GM12874 (cell line): ENCODE measurements at regions not wholly inside any gene's neighbourhood (a gene's known extent, or its start where the extent isn't known, plus 50 kb on each side); places are given as distances from the start of the nearest gene placed in this dataset.

Source experiments
- CTCF ChIP-seq: IDR thresholded peaks from 2 replicates; pipeline ENCODE4 v1.5.1; 2011; ENCODE audit warnings: low read depth, mild to moderate bottlenecking, control low read depth, low read length, moderate library complexity; ENCODE audit not compliant: insufficient read depth

- no peak for TF ChIP-seq CTCF
Measured at GRCh38 chr20:22922987-22923386, 112.1 kb upstream of the SSTR4 start.

GRCh38 chr20:22924046-22924737, 110.9 kb upstream of the SSTR4 start:
- TF ChIP-seq CTCF: no peak

GRCh38 chr20:22924949-22925612, 110.0 kb upstream of the SSTR4 start:
- no peak for TF ChIP-seq CTCF

GRCh38 chr20:22925613-22925983, 109.5 kb upstream of the SSTR4 start:
- no peak for TF ChIP-seq CTCF

GRCh38 chr20:22927537-22927936, 107.6 kb upstream of the SSTR4 start:
- no peak for TF ChIP-seq CTCF

GRCh38 chr20:22928679-22929078, 106.4 kb upstream of the SSTR4 start:
- TF ChIP-seq CTCF: no peak

GRCh38 chr20:22929661-22930060, 105.5 kb upstream of the SSTR4 start:
- TF ChIP-seq CTCF: no peak
